Tibial nerve (tissue), 4 donors: ENCODE measurements at regions not wholly inside any gene's neighbourhood (a gene's known extent, or its start where the extent isn't known, plus 50 kb on each side); places are given as distances from the start of the nearest gene placed in this dataset.

Experiments used
- DNase-seq, 2 donors: peaks; one replicate each; pipeline ENCODE4 v3.0.0-alpha.2; 2019; ENCODE audit warnings: low spot score in 2 of 2
- H3K27ac ChIP-seq, 4 donors: fragments of 200-600 bp; sonication (generic) in 3 of 4; one replicate each; pipeline ENCODE4 v1.5.1; 2017 to 2019; ENCODE audit warnings: mild to moderate bottlenecking in 1 of 4
- H3K27me3 ChIP-seq, 2 donors: fragments of 200-600 bp; sonication (generic) in 1 of 2; one replicate each; pipeline versions ENCODE4 v1.5.1 to v1.6.0; 2017 to 2019
- H3K36me3 ChIP-seq, 3 donors: fragments of 200-600 bp; sonication (generic); one replicate each; pipeline ENCODE4 v1.5.1; 2018 to 2019
- H3K4me1 ChIP-seq, 4 donors: fragments of 200-600 bp; sonication (generic) in 3 of 4; one replicate each; pipeline ENCODE4 v1.5.1; 2017 to 2019
- H3K4me3 ChIP-seq, 4 donors: fragments of 200-600 bp; sonication (generic) in 3 of 4; one replicate each; pipeline ENCODE4 v1.5.1; 2017 to 2019; ENCODE audit warnings: mild to moderate bottlenecking in 1 of 4, moderate library complexity in 1 of 4
- H3K9me3 ChIP-seq, 4 donors: fragments of 200-600 bp; sonication (generic) in 3 of 4; one replicate each; pipeline ENCODE4 v1.5.1; 2017 to 2019
- EP300 ChIP-seq, 2 donors: sonication (generic); formaldehyde crosslinking; IDR thresholded peaks; one replicate each; pipeline ENCODE4 v1.6.1; 2017; ENCODE audit warnings: antibody characterized with exemption in 2 of 2, mild to moderate bottlenecking in 1 of 2
- POLR2A ChIP-seq, 2 donors: fragments of 450-650 bp; IDR thresholded peaks; one replicate each; pipeline ENCODE4 v1.6.1; 2017; ENCODE audit warnings: antibody characterized with exemption in 2 of 2, mild to moderate bottlenecking in 2 of 2, moderate library complexity in 2 of 2
- WGBS, 2 donors: methylation state at CpG; one replicate each; pipeline ENCODE4 v1.1.5; 2018; 5-methylcytosine and 5-hydroxymethylcytosine counted together
- TF ChIP-seq, protein P1 (sequence below), 5 experiments: fragments of 200-600 bp in 3 of 5; fragments of 450-650 bp in 2 of 5; sonication (generic) in 3 of 5; IDR thresholded peaks; one replicate each; pipeline ENCODE4 v1.5.1; 2016 to 2019; ENCODE audit warnings: antibody characterized with exemption in 5 of 5, mild to moderate bottlenecking in 3 of 5, moderate library complexity in 2 of 5

DNA sequence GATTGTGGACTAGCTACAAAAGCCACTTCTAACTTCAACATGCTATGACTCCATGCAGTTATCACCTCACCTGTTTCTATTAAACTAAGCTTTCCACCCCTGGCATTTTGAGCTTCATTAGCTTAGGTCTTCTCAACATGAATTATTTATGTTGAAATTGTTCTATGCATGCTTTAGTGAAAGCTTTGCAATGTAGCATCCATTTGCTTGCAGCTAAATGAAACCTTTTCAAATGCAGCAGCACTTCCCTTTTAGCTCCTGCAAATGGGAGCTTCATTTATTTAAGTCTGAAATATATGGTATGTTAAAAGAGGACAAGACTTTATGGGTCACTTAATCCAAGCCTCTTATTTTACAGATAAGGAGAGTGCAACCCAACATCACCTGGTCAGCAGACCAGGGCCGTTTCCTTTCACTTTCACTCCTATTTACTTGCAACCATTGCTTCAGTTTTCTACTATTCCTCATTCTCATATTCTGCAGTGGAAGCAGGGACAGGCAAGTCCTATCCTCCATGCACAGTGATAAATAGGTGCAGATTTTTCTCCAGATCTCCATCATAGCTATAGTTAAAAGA is 56.4 kb upstream of the SAMSN1 start:
- Histone ChIP-seq H3K4me1 (peaks cover 0 to 12% (median 0%) of the 10 kb centered on the region in 4 donors), H3K27ac (no peak overlapping the region), H3K36me3 (no peaks in the 10 kb centered on the region), H3K4me3 (peak overlapping the region in 1 of 4 donors; percentile 16), H3K27me3 (no peaks in the 10 kb centered on the region), H3K9me3 (no peaks in the 10 kb centered on the region)
- DNase-seq: no peak
- TF ChIP-seq POLR2A (IDR thresholded peaks at IDR 0.05): no peak
- TF ChIP-seq EP300 (IDR thresholded peaks at IDR 0.05): no peak
- TF ChIP-seq, protein P1, sequence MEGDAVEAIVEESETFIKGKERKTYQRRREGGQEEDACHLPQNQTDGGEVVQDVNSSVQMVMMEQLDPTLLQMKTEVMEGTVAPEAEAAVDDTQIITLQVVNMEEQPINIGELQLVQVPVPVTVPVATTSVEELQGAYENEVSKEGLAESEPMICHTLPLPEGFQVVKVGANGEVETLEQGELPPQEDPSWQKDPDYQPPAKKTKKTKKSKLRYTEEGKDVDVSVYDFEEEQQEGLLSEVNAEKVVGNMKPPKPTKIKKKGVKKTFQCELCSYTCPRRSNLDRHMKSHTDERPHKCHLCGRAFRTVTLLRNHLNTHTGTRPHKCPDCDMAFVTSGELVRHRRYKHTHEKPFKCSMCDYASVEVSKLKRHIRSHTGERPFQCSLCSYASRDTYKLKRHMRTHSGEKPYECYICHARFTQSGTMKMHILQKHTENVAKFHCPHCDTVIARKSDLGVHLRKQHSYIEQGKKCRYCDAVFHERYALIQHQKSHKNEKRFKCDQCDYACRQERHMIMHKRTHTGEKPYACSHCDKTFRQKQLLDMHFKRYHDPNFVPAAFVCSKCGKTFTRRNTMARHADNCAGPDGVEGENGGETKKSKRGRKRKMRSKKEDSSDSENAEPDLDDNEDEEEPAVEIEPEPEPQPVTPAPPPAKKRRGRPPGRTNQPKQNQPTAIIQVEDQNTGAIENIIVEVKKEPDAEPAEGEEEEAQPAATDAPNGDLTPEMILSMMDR (IDR thresholded peaks at IDR 0.05): no peak
- 19 to 29% methylated on average over 1 of the region's 1 CpG for WGBS, 2 donors

DNA sequence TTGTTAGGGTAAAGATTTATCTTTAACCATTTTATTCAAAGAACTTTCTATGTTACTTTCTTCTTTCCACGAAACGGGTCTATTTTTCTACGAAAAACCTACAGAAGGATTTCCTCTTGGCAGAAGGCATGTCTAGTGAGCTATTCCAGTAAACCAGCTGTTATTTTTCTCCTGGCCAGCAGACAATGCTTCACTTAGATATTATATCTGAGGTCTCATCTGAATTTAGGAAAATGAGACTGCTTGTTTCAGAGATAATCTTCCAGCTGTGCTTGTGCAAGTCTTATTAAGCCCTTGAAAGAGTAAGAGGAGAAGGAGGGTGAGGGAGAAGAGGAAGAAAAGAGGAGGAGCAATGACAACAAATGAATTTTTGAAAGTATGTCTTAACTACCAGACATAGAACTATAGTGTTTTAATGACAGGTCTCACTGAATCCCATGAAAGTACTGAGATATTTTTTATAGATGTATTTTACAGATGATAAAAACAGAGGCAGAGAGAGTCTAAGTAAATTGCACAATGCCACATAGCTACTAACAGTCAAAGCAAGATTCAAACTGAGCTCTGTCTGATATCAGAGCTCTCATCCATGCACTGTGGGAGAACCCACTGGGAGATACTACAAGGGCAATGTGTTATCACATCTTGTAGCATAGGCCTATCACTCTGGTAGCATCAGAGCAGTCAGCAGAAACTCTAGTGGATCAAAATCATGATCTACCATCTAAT is 54.6 kb upstream of the SAMSN1 start:
- DNase-seq: no peak
- WGBS, 2 donors: 83 to 84% methylated on average over 3 of the region's 3 CpGs
- H3K27ac ChIP-seq: no peak overlapping the region

DNA sequence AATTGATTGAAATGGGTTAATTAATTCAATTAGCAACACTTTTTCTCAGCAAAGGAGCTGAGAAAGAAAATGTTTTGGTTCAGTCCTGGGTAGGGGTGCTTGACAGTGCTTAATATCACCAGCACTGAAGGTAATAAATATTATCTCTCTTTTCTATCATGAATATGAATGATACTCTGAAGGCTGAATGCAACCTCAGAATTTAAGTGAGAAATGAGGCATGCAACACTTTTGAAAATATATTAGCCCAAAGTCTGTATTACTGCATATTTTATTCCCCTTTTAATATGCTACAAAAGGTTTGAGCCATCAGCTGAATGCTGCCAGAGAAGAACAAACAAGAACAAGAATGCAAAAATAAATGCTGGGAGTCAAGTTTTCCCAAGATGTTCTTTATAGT is 52.0 kb upstream of the SAMSN1 start:
- Histone ChIP-seq H3K4me3 (no peak overlapping the region), H3K36me3 (no peaks in the 10 kb centered on the region), H3K27me3 (no peaks in the 10 kb centered on the region), H3K4me1 (peaks cover 0 to 12% (median 2%) of the 10 kb centered on the region in 4 donors), H3K27ac (no peak overlapping the region), H3K9me3 (peaks cover 0 to 4% (median 0%) of the 10 kb centered on the region in 4 donors)
- TF ChIP-seq POLR2A (IDR thresholded peaks at IDR 0.05) (no peak), EP300 (IDR thresholded peaks at IDR 0.05) (no peak)
- TF ChIP-seq, protein P1 (IDR thresholded peaks at IDR 0.05): no peak
- no peak for DNase-seq

More for the DNA sequence above, 54.6 kb upstream of the SAMSN1 start:
- H3K4me1 ChIP-seq: peaks cover 0 to 12% (median 0%) of the 10 kb centered on the region in 4 donors
- H3K27me3 ChIP-seq: no peaks in the 10 kb centered on the region
- H3K9me3 ChIP-seq: peaks cover 0 to 4% (median 0%) of the 10 kb centered on the region in 4 donors
- no peak overlapping the region for H3K4me3 ChIP-seq
- no peaks in the 10 kb centered on the region for H3K36me3 ChIP-seq
- TF ChIP-seq POLR2A (IDR thresholded peaks at IDR 0.05) (no peak), EP300 (IDR thresholded peaks at IDR 0.05) (no peak)
- TF ChIP-seq, protein P1 (IDR thresholded peaks at IDR 0.05): no peak
